Caco-2 (cell line): ENCODE measurements at regions not wholly inside any gene's neighbourhood (a gene's known extent, or its start where the extent isn't known, plus 50 kb on each side); places are given as distances from the start of the nearest gene placed in this dataset.

ENCODE experiments used
- BruUV-seq: library from RNA; stranded (reverse); fragments of 400-500 nt; replicated peaks from 2 replicates; lab custom pipeline; 2021; lab: Mats Ljungman, UMichigan
- CTCF ChIA-PET: fragments of 300-600 bp; sonication (Branson Sonifier 250); formaldehyde crosslinking; loops from one replicate; lab custom pipeline; 2022; ENCODE audit warnings: antibody characterized with exemption; lab: Charles Lee
- POLR2A ChIA-PET: fragments of 300-600 bp; sonication (Branson Sonifier 250); formaldehyde crosslinking; loops from one replicate; lab custom pipeline; 2022; ENCODE audit warnings: antibody characterized with exemption; lab: Charles Lee
- DNase-seq, 2 experiments: peaks; one replicate each; pipeline versions ENCODE4 v3.0.0 to v3.0.0-alpha.2; 2020 to 2022
- H3K27me3 ChIP-seq: replicated peaks from 2 replicates; pipeline ENCODE4 v1.6.0; 2011; ENCODE audit warnings: low read length; ENCODE audit not compliant: control insufficient read depth, insufficient read depth
- H3K36me3 ChIP-seq: 2 replicates; pipeline ENCODE4 v1.5.1; 2011; ENCODE audit warnings: low read length; ENCODE audit not compliant: control insufficient read depth, insufficient read depth
- H3K4me1 ChIP-seq: fragments of 250-450 bp; sonication (Bioruptor Pico); 2 replicates; pipeline ENCODE4 v1.5.1; 2020; ENCODE audit warnings: mild to moderate bottlenecking
- H3K4me3 ChIP-seq: 2 replicates; pipeline ENCODE4 v1.5.1; 2011; ENCODE audit warnings: low read depth, mild to moderate bottlenecking, control low read depth, low read length
- H3K9me3 ChIP-seq: fragments of 250-450 bp; sonication (Bioruptor Pico); 2 replicates; pipeline ENCODE4 v1.5.1; 2020; ENCODE audit warnings: mild to moderate bottlenecking, moderate library complexity
- H3K27ac Mint-ChIP-seq: one replicate; pipeline ENCODE4 v1.8.0; 2022; ENCODE audit warnings: mixed read lengths; ENCODE audit not compliant: unreplicated experiment
- H3K27me3 Mint-ChIP-seq: one replicate; pipeline ENCODE4 v1.8.0; 2022; ENCODE audit warnings: mixed read lengths; ENCODE audit not compliant: insufficient read depth, unreplicated experiment
- H3K36me3 Mint-ChIP-seq: one replicate; pipeline ENCODE4 v1.8.0; 2022; ENCODE audit warnings: mild to moderate bottlenecking, mixed read lengths; ENCODE audit not compliant: insufficient read depth, unreplicated experiment
- H3K4me1 Mint-ChIP-seq: one replicate; pipeline ENCODE4 v1.8.0; 2022; ENCODE audit warnings: low read depth, mixed read lengths; ENCODE audit not compliant: unreplicated experiment
- H3K4me3 Mint-ChIP-seq: one replicate; pipeline ENCODE4 v1.8.0; 2022; ENCODE audit warnings: mild to moderate bottlenecking, moderate library complexity, mixed read lengths; ENCODE audit not compliant: unreplicated experiment
- H3K9me3 Mint-ChIP-seq: one replicate; pipeline ENCODE4 v1.8.0; 2022; ENCODE audit warnings: mixed read lengths; ENCODE audit not compliant: unreplicated experiment
- intact Hi-C: fragments of 100-400 bp; cut with micrococcal nuclease; formaldehyde crosslinking; loops from one replicate; pipeline ENCODE4 v1.10.0; 2022; ENCODE audit not compliant: unreplicated experiment
- TF ChIP-seq, protein P1 (sequence below), 2 experiments: fragments of 200-600 bp in 1 of 2; IDR thresholded peaks; 1 replicate in 1 of 2; 2 replicates in 1 of 2; pipeline versions ENCODE4 v1.5.1 to v1.8.0; 2011 to 2022; ENCODE audit warnings: antibody characterized with exemption in 1 of 2, control low read depth in 1 of 2, inconsistent platforms in 1 of 2, low read depth in 1 of 2, low read length in 1 of 2, mild to moderate bottlenecking in 1 of 2, moderate library complexity in 1 of 2; ENCODE audit not compliant: insufficient read depth in 1 of 2, severe bottlenecking in 1 of 2, unreplicated experiment in 1 of 2

DNA sequence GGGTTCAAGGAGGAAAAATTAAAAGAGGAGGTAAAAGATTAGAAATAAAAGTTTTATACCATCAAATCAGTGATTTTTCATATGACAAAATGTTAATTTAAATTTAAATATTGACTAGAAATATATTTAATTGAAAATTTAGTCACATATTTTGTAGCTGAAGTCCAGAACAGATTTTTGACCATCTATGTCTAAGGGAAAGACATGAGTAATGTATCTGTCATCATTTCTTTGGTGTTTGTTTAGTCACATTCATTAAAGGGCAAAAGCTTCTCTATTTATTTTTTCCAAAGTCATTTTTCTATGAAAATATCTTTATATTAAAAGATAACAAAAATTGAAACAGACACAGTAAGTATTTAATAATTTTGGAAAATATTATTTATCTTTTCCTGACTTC lies 252.0 kb upstream of the ISL1 start:
- BruUV-seq, result no TSS peak
- TF ChIP-seq, protein P1, sequence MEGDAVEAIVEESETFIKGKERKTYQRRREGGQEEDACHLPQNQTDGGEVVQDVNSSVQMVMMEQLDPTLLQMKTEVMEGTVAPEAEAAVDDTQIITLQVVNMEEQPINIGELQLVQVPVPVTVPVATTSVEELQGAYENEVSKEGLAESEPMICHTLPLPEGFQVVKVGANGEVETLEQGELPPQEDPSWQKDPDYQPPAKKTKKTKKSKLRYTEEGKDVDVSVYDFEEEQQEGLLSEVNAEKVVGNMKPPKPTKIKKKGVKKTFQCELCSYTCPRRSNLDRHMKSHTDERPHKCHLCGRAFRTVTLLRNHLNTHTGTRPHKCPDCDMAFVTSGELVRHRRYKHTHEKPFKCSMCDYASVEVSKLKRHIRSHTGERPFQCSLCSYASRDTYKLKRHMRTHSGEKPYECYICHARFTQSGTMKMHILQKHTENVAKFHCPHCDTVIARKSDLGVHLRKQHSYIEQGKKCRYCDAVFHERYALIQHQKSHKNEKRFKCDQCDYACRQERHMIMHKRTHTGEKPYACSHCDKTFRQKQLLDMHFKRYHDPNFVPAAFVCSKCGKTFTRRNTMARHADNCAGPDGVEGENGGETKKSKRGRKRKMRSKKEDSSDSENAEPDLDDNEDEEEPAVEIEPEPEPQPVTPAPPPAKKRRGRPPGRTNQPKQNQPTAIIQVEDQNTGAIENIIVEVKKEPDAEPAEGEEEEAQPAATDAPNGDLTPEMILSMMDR (IDR thresholded peaks at IDR 0.05; ENCODE audit: insufficient read depth in 1 of 2, low read depth in 1 of 2, low read length in 1 of 2, severe bottlenecking in 1 of 2, unreplicated experiment in 1 of 2), result no peak
- no peaks in the 10 kb centered on the region for H3K36me3 ChIP-seq
- Mint-ChIP-seq H3K4me1 (no peaks in the 10 kb centered on the region), H3K4me3 (no peak overlapping the region), H3K36me3 (no peaks in the 10 kb centered on the region), H3K27me3 (peaks cover 3% of the 10 kb centered on the region), H3K9me3 (no peaks in the 10 kb centered on the region), H3K27ac (no peak overlapping the region)
- DNase-seq, result no peak
- POLR2A ChIA-PET, result no interaction called here
- CTCF ChIA-PET, result no interaction called here
- intact Hi-C loops, result loop anchor here (10.0 kb wide), 1 partner anchor 166 kb away; no protein-coding TSS in a partner anchor
- H3K4me1 ChIP-seq, result no peaks in the 10 kb centered on the region
- no peaks in the 10 kb centered on the region for H3K27me3 ChIP-seq
- no peak overlapping the region for H3K4me3 ChIP-seq
- no peaks in the 10 kb centered on the region for H3K9me3 ChIP-seq

DNA sequence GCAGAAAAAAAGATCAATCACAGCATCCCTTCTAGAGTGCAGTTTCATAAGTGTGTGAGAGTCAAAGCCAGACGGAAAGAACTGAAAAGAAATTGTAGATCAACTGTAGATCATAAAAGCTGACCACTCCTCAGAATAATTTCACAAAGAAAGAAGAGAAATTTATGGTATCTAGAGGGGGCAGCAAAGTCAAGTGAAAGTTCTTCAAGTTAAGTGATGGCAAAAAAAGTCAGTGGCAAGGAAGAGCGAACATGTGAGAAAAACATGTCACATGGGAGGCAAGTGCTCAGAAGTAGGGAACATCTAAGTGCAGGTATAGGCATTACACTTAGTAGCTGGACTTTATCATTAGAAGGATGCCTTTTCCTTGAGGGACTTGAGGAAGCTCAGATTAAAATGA lies 245.1 kb upstream of the ISL1 start:
- Mint-ChIP-seq H3K4me1 (no peaks in the 10 kb centered on the region), H3K27ac (no peak overlapping the region), H3K36me3 (no peaks in the 10 kb centered on the region), H3K9me3 (no peaks in the 10 kb centered on the region), H3K4me3 (no peak overlapping the region), H3K27me3 (peaks cover 3% of the 10 kb centered on the region)
- intact Hi-C loops, result loop anchor here (10.0 kb wide), 1 partner anchor 173 kb away; no protein-coding TSS in a partner anchor
- H3K27me3 ChIP-seq, result no peaks in the 10 kb centered on the region
- TF ChIP-seq, protein P1 (IDR thresholded peaks at IDR 0.05; ENCODE audit: insufficient read depth in 1 of 2, low read depth in 1 of 2, low read length in 1 of 2, severe bottlenecking in 1 of 2, unreplicated experiment in 1 of 2), result no peak
- CTCF ChIA-PET, result no interaction called here
- no peaks in the 10 kb centered on the region for H3K4me1 ChIP-seq
- no peak overlapping the region for H3K4me3 ChIP-seq
- POLR2A ChIA-PET, result no interaction called here
- no peaks in the 10 kb centered on the region for H3K9me3 ChIP-seq
- H3K36me3 ChIP-seq, result no peaks in the 10 kb centered on the region
- BruUV-seq, result no TSS peak
- no peak for DNase-seq

DNA sequence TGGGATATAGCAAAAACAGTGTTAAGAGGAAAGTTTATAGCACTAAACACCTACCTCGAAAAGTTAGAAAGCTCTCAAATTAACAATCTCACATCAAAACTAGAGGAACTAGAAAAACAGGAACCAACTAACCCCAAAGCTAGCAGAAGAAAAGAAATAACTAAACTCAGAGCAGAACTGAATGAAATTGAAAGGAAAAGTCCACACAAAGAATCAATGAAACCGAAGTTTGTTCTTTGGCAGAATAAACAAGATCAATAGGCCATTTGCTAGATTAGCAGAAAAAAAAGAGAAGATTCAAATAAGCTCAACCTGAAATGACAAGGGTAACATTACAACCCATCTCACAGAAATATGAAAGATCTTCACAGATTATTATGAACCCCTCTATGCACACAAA lies 234.8 kb upstream of the ISL1 start:
- no peaks in the 10 kb centered on the region for H3K9me3 ChIP-seq
- H3K4me1 Mint-ChIP-seq, result no peaks in the 10 kb centered on the region
- H3K9me3 Mint-ChIP-seq, result no peaks in the 10 kb centered on the region
- no peaks in the 10 kb centered on the region for H3K36me3 ChIP-seq
- POLR2A ChIA-PET, result no interaction called here
- CTCF ChIA-PET, result interaction anchor here (0.7 kb wide), 1 partner anchor 188 kb away, joined by 3 read pairs; no protein-coding TSS in a partner anchor
- no peaks in the 10 kb centered on the region for H3K4me1 ChIP-seq
- H3K4me3 ChIP-seq, result no peak overlapping the region
- DNase-seq, result no peak
- TF ChIP-seq, protein P1 (IDR thresholded peaks at IDR 0.05; ENCODE audit: insufficient read depth in 1 of 2, low read depth in 1 of 2, low read length in 1 of 2, severe bottlenecking in 1 of 2, unreplicated experiment in 1 of 2), result no peak
- H3K27me3 Mint-ChIP-seq, result peaks cover 7% of the 10 kb centered on the region
- intact Hi-C loops, result loop anchor here (5.0 kb wide), 1 partner anchor 269 kb away; no protein-coding TSS in a partner anchor
- H3K4me3 Mint-ChIP-seq, result no peak overlapping the region
- no peaks in the 10 kb centered on the region for H3K36me3 Mint-ChIP-seq
- H3K27ac Mint-ChIP-seq, result no peak overlapping the region
- no TSS peak for BruUV-seq
- H3K27me3 ChIP-seq, result no peaks in the 10 kb centered on the region
